ENCODE measurements at regions not wholly inside any gene's neighbourhood (a gene's known extent, or its start where the extent isn't known, plus 50 kb on each side); places are given as distances from the start of the nearest gene placed in this dataset.

DNA sequence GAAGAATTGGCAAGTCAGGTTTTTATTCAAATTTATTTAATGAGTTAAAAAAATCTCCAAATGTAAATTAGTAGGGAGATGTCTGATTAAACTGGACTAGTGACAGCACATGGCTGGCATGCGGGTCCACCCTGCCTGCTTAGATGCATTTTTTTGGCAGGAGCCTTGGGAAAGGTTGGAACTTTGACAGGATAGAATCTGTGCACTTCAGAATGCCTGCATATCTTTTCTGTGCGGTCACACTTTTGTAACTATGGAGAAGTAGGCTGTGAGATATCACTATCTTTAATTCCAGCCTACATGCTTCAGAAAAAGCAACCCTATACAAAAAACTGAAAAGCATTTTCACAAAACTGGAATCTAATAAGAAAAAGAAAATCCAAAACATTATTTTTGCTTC lies 317.8 kb downstream of the MBD2 start:
- CTCF ChIA-PET, result interaction anchor here (2.7 kb wide), 1 partner anchor 221 kb away, joined by 7 read pairs; no protein-coding TSS in a partner anchor
- no peak for DNase-seq (ENCODE audit: low read depth)
- H3K4me3 ChIP-seq (ENCODE audit: low read depth, low read length), result no peak overlapping the region
- H3K36me3 ChIP-seq (ENCODE audit: control insufficient read depth, insufficient read depth, low read length), result no peaks in the 10 kb centered on the region
- no peaks in the 10 kb centered on the region for H3K27me3 ChIP-seq (ENCODE audit: control insufficient read depth, insufficient read depth, low read length)
- TF ChIP-seq, protein P1, sequence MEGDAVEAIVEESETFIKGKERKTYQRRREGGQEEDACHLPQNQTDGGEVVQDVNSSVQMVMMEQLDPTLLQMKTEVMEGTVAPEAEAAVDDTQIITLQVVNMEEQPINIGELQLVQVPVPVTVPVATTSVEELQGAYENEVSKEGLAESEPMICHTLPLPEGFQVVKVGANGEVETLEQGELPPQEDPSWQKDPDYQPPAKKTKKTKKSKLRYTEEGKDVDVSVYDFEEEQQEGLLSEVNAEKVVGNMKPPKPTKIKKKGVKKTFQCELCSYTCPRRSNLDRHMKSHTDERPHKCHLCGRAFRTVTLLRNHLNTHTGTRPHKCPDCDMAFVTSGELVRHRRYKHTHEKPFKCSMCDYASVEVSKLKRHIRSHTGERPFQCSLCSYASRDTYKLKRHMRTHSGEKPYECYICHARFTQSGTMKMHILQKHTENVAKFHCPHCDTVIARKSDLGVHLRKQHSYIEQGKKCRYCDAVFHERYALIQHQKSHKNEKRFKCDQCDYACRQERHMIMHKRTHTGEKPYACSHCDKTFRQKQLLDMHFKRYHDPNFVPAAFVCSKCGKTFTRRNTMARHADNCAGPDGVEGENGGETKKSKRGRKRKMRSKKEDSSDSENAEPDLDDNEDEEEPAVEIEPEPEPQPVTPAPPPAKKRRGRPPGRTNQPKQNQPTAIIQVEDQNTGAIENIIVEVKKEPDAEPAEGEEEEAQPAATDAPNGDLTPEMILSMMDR (IDR thresholded peaks at IDR 0.05; ENCODE audit: insufficient read depth, low read depth, low read length), result no peak
- POLR2A ChIA-PET, result no interaction called here

GRCh38 chr18:53894675-53895442 lies 329.6 kb downstream of the MBD2 start:
- CTCF ChIA-PET, result interaction anchor here (1.1 kb wide), 1 partner anchor 8 kb away, joined by 3 read pairs; no protein-coding TSS in a partner anchor
- no peaks in the 10 kb centered on the region for H3K36me3 ChIP-seq (ENCODE audit: control insufficient read depth, insufficient read depth, low read length)
- H3K27me3 ChIP-seq (ENCODE audit: control insufficient read depth, insufficient read depth, low read length), result no peaks in the 10 kb centered on the region
- DNase-seq (ENCODE audit: low read depth), result no peak
- no peak overlapping the region for H3K4me3 ChIP-seq (ENCODE audit: low read depth, low read length)
- TF ChIP-seq, protein P1 (IDR thresholded peaks at IDR 0.05; ENCODE audit: insufficient read depth, low read depth, low read length), result no peak
- POLR2A ChIA-PET, result no interaction called here

- ChIA-PET POLR2A (no interaction called here), CTCF (no interaction called here)
- TF ChIP-seq, protein P1 (IDR thresholded peaks at IDR 0.05; ENCODE audit: insufficient read depth, low read depth, low read length), result no peak
- Histone ChIP-seq H3K36me3 (ENCODE audit: control insufficient read depth, insufficient read depth, low read length) (no peaks in the 10 kb centered on the region), H3K27me3 (ENCODE audit: control insufficient read depth, insufficient read depth, low read length) (no peaks in the 10 kb centered on the region), H3K4me3 (ENCODE audit: low read depth, low read length) (no peak overlapping the region)
- DNase-seq (ENCODE audit: low read depth), result no peak
Observed at GRCh38 chr18:53887447-53887846, 337.0 kb downstream of the MBD2 start.

DNA sequence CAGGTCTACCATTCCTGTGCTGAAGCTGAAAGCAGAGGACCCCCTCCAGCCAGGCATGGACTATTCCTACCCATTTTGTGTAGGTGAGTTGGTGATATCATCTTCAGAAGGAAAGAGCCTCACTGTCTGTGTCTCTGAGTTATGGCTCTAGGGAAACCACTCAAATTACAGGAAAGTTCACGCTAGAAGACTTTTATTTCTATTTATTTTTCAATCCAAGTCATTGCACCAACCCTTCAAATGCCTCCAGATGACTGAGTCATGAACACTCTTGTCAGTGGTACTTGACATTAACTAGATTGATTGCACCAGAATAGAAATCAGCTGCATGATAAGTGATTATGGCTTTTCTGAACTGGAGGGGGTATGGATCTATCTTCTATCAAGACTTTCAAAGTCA lies 338.4 kb downstream of the MBD2 start:
- Histone ChIP-seq H3K4me3 (ENCODE audit: low read depth, low read length) (no peak overlapping the region), H3K27me3 (ENCODE audit: control insufficient read depth, insufficient read depth, low read length) (no peaks in the 10 kb centered on the region), H3K36me3 (ENCODE audit: control insufficient read depth, insufficient read depth, low read length) (no peaks in the 10 kb centered on the region)
- ChIA-PET CTCF (interaction anchor here (1.0 kb wide), 1 partner anchor 16 kb away, joined by 3 read pairs; no protein-coding TSS in a partner anchor), POLR2A (no interaction called here)
- no peak for DNase-seq (ENCODE audit: low read depth)
- TF ChIP-seq, protein P1 (IDR thresholded peaks at IDR 0.05; ENCODE audit: insufficient read depth, low read depth, low read length), result no peak

DNA sequence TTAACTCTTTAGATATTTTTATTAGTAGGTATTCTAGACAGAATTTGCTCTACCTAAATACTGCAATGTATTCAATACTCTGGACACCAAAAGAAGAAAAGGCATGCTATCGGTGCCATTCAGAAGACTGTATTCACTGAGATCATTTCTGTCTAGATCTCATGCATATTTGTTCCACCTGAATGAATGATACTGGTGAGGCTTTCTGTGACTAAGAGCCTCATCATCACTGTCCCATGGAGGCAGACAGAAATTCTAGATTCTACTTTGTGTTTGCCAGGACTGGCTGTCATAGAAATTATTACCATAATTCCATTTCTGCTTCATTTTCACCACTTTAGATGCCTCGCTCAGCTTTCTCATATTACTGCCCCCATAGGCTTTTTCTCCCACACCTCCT lies 340.7 kb downstream of the MBD2 start:
- TF ChIP-seq, protein P1 (IDR thresholded peaks at IDR 0.05; ENCODE audit: insufficient read depth, low read depth, low read length), result no peak
- no peaks in the 10 kb centered on the region for H3K36me3 ChIP-seq (ENCODE audit: control insufficient read depth, insufficient read depth, low read length)
- H3K4me3 ChIP-seq (ENCODE audit: low read depth, low read length), result no peak overlapping the region
- CTCF ChIA-PET, result no interaction called here
- POLR2A ChIA-PET, result no interaction called here
- H3K27me3 ChIP-seq (ENCODE audit: control insufficient read depth, insufficient read depth, low read length), result no peaks in the 10 kb centered on the region
- DNase-seq (ENCODE audit: low read depth), result no peak

Measured in BJ (cell line).